ENCODE measurements at regions not wholly inside any gene's neighbourhood (a gene's known extent, or its start where the extent isn't known, plus 50 kb on each side); places are given as distances from the start of the nearest gene placed in this dataset.

DNA sequence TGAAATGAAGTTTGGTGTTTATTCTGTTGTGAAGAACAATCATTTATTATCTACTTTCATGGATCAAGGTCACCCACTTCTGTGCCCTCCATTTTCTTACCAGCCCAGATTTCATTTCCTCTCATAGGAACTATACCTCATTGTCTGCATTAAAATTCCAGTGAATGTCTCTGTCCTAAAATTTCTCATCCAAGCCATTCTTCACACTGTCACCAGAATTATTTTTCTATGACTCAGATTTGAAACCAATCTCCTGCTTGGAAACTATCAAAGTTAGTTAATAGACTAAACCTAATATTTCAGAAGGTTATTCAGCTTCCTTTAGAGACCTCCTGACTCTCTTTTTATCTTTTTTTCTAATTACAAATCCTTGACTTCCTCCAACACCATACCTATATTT, 364.1 kb upstream of the CBLB start:
- H3K4me3 ChIP-seq (ENCODE audit: low read depth, low read length), result no peak overlapping the region
- TF ChIP-seq, protein P1, sequence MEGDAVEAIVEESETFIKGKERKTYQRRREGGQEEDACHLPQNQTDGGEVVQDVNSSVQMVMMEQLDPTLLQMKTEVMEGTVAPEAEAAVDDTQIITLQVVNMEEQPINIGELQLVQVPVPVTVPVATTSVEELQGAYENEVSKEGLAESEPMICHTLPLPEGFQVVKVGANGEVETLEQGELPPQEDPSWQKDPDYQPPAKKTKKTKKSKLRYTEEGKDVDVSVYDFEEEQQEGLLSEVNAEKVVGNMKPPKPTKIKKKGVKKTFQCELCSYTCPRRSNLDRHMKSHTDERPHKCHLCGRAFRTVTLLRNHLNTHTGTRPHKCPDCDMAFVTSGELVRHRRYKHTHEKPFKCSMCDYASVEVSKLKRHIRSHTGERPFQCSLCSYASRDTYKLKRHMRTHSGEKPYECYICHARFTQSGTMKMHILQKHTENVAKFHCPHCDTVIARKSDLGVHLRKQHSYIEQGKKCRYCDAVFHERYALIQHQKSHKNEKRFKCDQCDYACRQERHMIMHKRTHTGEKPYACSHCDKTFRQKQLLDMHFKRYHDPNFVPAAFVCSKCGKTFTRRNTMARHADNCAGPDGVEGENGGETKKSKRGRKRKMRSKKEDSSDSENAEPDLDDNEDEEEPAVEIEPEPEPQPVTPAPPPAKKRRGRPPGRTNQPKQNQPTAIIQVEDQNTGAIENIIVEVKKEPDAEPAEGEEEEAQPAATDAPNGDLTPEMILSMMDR (IDR thresholded peaks at IDR 0.05; ENCODE audit: low read depth, low read length), result no peak
- no peak for DNase-seq (ENCODE audit: low read depth, low spot score)
- in situ Hi-C loops (cut with HindIII; ENCODE audit: low sequenced_read_pairs), result no loop called here

DNA sequence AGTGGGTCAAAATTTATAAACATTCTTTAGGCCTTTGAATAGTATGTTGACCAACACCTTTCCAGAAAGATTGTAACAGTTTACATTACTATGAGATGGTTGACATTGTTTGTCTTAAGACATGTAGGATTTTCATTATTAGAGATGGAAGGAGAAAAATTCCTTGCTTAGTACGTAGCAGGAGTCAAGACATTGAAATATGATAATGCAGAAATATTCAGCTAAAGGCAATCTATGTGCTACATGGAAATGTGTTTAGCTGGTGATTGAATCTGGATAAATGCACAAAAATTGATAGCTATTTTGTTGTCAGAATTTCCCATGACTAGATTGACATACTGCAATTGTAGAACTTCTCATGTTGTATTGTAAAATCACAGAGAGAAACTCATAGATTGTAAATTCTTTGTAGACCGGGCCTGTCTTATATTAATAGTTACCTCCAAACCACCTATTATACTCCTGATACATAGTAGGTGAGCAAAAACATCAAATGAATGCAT, 370.4 kb upstream of the CBLB start:
- TF ChIP-seq, protein P1 (IDR thresholded peaks at IDR 0.05; ENCODE audit: low read depth, low read length), result no peak
- in situ Hi-C loops (cut with HindIII; ENCODE audit: low sequenced_read_pairs), result no loop called here
- H3K4me3 ChIP-seq (ENCODE audit: low read depth, low read length), result no peak overlapping the region
- no peak for DNase-seq (ENCODE audit: low read depth, low spot score)

DNA sequence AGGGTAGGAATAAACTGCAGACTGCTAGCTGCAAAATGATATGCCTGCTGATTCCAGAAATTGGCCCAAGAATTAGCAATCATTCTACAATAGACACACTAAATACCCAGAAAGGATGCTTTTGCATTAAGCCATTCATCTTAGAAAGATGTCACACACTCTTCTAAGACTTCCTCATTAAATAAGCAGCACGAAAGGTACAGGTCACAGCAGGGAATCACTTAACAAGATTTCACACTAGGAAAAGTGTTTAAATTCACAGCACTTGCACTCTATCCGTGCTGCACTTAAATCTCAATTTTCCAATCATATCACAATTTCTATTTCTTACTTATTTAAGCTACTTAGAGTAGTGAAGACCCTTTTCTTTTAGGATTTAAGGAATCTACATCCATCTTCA, 372.8 kb upstream of the CBLB start:
- no peak for DNase-seq (ENCODE audit: low read depth, low spot score)
- H3K4me3 ChIP-seq (ENCODE audit: low read depth, low read length), result no peak overlapping the region
- in situ Hi-C loops (cut with HindIII; ENCODE audit: low sequenced_read_pairs), result no loop called here
- TF ChIP-seq, protein P1 (IDR thresholded peaks at IDR 0.05; ENCODE audit: low read depth, low read length), result no peak

DNA sequence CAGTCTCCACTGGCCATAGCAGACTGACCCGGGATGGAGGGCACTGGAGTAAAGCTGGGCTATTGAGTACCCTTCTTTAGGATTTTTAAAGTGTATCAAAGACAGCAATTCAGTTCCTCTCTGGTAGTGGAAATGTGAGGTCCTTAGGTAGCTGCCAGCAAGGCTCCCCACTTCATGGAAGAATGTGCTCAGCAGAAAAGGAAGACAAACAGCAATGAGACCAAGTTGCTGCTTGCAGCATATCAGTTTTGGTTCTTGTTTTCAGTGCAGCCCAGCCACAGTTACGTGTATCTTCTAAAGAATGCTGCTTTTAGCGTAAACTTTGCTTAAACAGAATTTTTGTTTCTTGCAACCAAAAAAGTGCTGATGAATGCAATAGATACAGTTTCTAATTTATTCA, 374.0 kb upstream of the CBLB start:
- TF ChIP-seq, protein P1 (IDR thresholded peaks at IDR 0.05; ENCODE audit: low read depth, low read length), result no peak
- no peak overlapping the region for H3K4me3 ChIP-seq (ENCODE audit: low read depth, low read length)
- DNase-seq (ENCODE audit: low read depth, low spot score), result no peak
- in situ Hi-C loops (cut with HindIII; ENCODE audit: low sequenced_read_pairs), result no loop called here

DNA sequence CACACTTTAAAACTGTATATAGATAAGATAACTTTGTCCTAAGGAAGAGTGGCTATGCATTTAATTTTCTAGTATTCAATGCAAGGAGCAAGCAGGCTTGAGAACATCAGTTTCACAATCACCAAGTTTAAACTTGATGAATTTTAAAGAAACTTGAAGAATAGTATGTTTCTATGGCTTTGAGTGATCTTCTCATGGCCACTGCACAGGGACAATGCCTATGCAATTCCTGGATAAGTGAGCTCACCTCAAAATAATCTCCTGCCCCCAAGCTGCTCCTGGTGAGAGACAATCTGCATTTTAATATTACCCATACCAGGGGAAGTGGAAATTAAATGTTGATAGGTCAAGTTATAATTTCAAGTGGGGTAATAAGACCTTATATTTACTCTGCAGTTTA, 376.6 kb upstream of the CBLB start:
- in situ Hi-C loops (cut with HindIII; ENCODE audit: low sequenced_read_pairs), result no loop called here
- DNase-seq (ENCODE audit: low read depth, low spot score), result no peak
- no peak overlapping the region for H3K4me3 ChIP-seq (ENCODE audit: low read depth, low read length)
- TF ChIP-seq, protein P1 (IDR thresholded peaks at IDR 0.05; ENCODE audit: low read depth, low read length), result no peak

DNA sequence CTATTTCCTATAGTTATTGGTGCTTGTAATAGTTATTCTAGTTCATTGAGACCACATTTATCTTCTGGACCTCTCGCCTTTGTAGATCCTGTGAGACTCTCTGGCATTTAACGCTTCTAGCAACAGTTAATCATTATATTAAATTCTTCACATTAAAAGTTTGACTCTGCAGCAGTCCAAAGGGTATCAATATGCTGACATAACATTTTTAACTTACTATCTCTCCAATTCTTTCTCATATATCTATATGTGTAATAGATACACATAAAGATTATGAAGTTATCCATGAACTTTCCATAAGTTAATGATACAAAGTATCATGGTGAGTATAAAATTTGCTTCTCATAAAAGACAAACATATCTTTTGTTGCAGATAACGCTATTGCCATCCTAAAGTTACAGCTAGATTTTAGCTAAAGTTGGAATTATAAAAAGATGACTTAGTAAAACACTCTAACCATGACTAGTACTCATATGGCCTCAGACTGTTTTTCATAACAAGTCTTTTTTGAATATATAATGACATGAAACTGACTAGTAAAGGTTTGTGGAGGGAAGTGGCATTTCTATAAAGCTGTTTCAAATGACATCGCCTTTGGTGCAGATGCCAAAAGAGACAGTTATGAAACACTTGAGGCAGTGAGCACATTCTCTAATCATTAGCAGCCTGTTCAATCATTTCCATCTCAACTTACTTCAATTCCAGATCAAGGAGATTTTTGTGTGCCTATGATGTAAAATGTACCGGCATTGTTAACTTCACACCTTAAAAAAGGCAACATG, 379.3 kb upstream of the CBLB start:
- TF ChIP-seq, protein P1 (IDR thresholded peaks at IDR 0.05; ENCODE audit: low read depth, low read length), result no peak
- in situ Hi-C loops (cut with HindIII; ENCODE audit: low sequenced_read_pairs), result no loop called here
- no peak for DNase-seq (ENCODE audit: low read depth, low spot score)
- no peak overlapping the region for H3K4me3 ChIP-seq (ENCODE audit: low read depth, low read length)
